ENCODE measurements at regions not wholly inside any gene's neighbourhood (a gene's known extent, or its start where the extent isn't known, plus 50 kb on each side); places are given as distances from the start of the nearest gene placed in this dataset.
A peak's percentile ranks its signal among the peaks of the same experiment; 100 is the strongest.

- H3K9me3 ChIP-seq (ENCODE audit: control insufficient read depth in 4 of 4, insufficient read depth in 3 of 4, low read length in 3 of 4): no peaks in the 10 kb centered on the region
- DNase-seq (no peak), ATAC-seq (ENCODE audit: insufficient read depth, low FRiP score) (no peak)
- no peaks in the 10 kb centered on the region for H3K36me3 ChIP-seq (ENCODE audit: control insufficient read depth in 4 of 4, insufficient read depth in 4 of 4, low read length in 4 of 4)
- peaks cover 0 to 3% (median 0%) of the 10 kb centered on the region in 5 donors for H3K4me1 ChIP-seq (ENCODE audit: control insufficient read depth in 5 of 5, insufficient read depth in 5 of 5, low read length in 5 of 5)
- no peak overlapping the region for H3K9ac ChIP-seq (ENCODE audit: insufficient read depth in 1 of 2, low read length in 2 of 2)
- no peaks in the 10 kb centered on the region for H3K27me3 ChIP-seq (ENCODE audit: control insufficient read depth in 3 of 3, insufficient read depth in 3 of 3, low read length in 2 of 3)
- H3K4me3 ChIP-seq: no peak overlapping the region
- no peak for TF ChIP-seq CTCF (IDR thresholded peaks at IDR 0.05; ENCODE audit: control extremely low read depth, extremely low read depth)
- H3K27ac ChIP-seq (ENCODE audit: low read depth in 1 of 2, low read length in 1 of 2): no peak overlapping the region
These were observed 174.3 kb downstream of the C1D start for GRCh38 chr2:67888351-67889005.

- Histone ChIP-seq H3K27me3 (ENCODE audit: control insufficient read depth in 3 of 3, insufficient read depth in 3 of 3, low read length in 2 of 3) (no peaks in the 10 kb centered on the region), H3K4me3 (no peak overlapping the region), H3K27ac (ENCODE audit: low read depth in 1 of 2, low read length in 1 of 2) (no peak overlapping the region), H3K9ac (ENCODE audit: insufficient read depth in 1 of 2, low read length in 2 of 2) (no peak overlapping the region), H3K4me1 (ENCODE audit: control insufficient read depth in 5 of 5, insufficient read depth in 5 of 5, low read length in 5 of 5) (peaks cover 0 to 3% (median 0%) of the 10 kb centered on the region in 5 donors), H3K36me3 (ENCODE audit: control insufficient read depth in 4 of 4, insufficient read depth in 4 of 4, low read length in 4 of 4) (no peaks in the 10 kb centered on the region), H3K9me3 (ENCODE audit: control insufficient read depth in 4 of 4, insufficient read depth in 3 of 4, low read length in 3 of 4) (no peaks in the 10 kb centered on the region)
- WGBS, 2 donors: 91 to 97% methylated on average over 2 of the region's 2 CpGs
- TF ChIP-seq CTCF (IDR thresholded peaks at IDR 0.05; ENCODE audit: control extremely low read depth, extremely low read depth): no peak
- ATAC-seq (ENCODE audit: insufficient read depth, low FRiP score) (no peak), DNase-seq (no peak)
These were observed 173.7 kb downstream of the C1D start for GRCh38 chr2:67889056-67889455.

GRCh38 chr2:67891642-67892041 is 171.2 kb downstream of the C1D start:
- no peak for TF ChIP-seq CTCF (IDR thresholded peaks at IDR 0.05; ENCODE audit: control extremely low read depth, extremely low read depth)
- DNase-seq: peak in 1 of 3 donors; percentile 40
- no peaks in the 10 kb centered on the region for H3K9me3 ChIP-seq (ENCODE audit: control insufficient read depth in 4 of 4, insufficient read depth in 3 of 4, low read length in 3 of 4)
- no peak overlapping the region for H3K27ac ChIP-seq (ENCODE audit: low read depth in 1 of 2, low read length in 1 of 2)
- H3K9ac ChIP-seq (ENCODE audit: insufficient read depth in 1 of 2, low read length in 2 of 2): no peak overlapping the region
- H3K27me3 ChIP-seq (ENCODE audit: control insufficient read depth in 3 of 3, insufficient read depth in 3 of 3, low read length in 2 of 3): no peaks in the 10 kb centered on the region
- 81 to 96% methylated on average over 1 of the region's 1 CpG for WGBS, 2 donors
- peaks cover 0 to 7% (median 0%) of the 10 kb centered on the region in 5 donors for H3K4me1 ChIP-seq (ENCODE audit: control insufficient read depth in 5 of 5, insufficient read depth in 5 of 5, low read length in 5 of 5)
- ATAC-seq (ENCODE audit: insufficient read depth, low FRiP score): no peak
- no peaks in the 10 kb centered on the region for H3K36me3 ChIP-seq (ENCODE audit: control insufficient read depth in 4 of 4, insufficient read depth in 4 of 4, low read length in 4 of 4)
- no peak overlapping the region for H3K4me3 ChIP-seq

- H3K27ac ChIP-seq (ENCODE audit: low read depth in 1 of 2, low read length in 1 of 2): no peak overlapping the region
- DNase-seq (no peak), ATAC-seq (ENCODE audit: insufficient read depth, low FRiP score) (no peak)
- no peaks in the 10 kb centered on the region for H3K9me3 ChIP-seq (ENCODE audit: control insufficient read depth in 4 of 4, insufficient read depth in 3 of 4, low read length in 3 of 4)
- H3K9ac ChIP-seq (ENCODE audit: insufficient read depth in 1 of 2, low read length in 2 of 2): no peak overlapping the region
- H3K4me3 ChIP-seq: no peak overlapping the region
- H3K36me3 ChIP-seq (ENCODE audit: control insufficient read depth in 4 of 4, insufficient read depth in 4 of 4, low read length in 4 of 4): no peaks in the 10 kb centered on the region
- H3K4me1 ChIP-seq (ENCODE audit: control insufficient read depth in 5 of 5, insufficient read depth in 5 of 5, low read length in 5 of 5): peaks cover 0 to 7% (median 0%) of the 10 kb centered on the region in 5 donors
- WGBS, 2 donors: 78 to 82% methylated on average over 6 of the region's 6 CpGs
- TF ChIP-seq CTCF (IDR thresholded peaks at IDR 0.05; ENCODE audit: control extremely low read depth, extremely low read depth): no peak
- H3K27me3 ChIP-seq (ENCODE audit: control insufficient read depth in 3 of 3, insufficient read depth in 3 of 3, low read length in 2 of 3): no peaks in the 10 kb centered on the region
These were observed 170.4 kb downstream of the C1D start for GRCh38 chr2:67892339-67892846.
